ENCODE measurements at regions not wholly inside any gene's neighbourhood (a gene's known extent, or its start where the extent isn't known, plus 50 kb on each side); places are given as distances from the start of the nearest gene placed in this dataset.
"Not testable (repeated sequence)": the region's sequence is repeated elsewhere in the genome, so short reads cannot be mapped to it uniquely, and the experiment has no call there.

DNA sequence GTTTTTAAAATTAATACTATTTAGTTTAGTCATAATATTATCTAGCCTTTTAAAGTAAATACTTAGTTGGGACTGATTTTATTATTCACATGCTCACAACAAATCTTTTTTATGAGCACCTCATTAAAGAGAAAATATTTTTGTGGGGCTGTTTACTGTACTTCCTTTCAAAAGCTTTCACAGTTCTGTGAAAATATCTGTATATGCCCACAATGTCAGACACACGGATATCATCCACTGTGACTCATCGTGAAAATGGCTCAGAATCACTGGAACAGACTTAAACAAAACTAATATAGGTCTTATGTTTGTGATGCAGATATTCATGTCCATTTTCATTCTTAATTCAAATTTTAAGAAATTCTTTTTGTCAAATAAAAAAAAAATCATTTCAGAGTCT is 305.2 kb downstream of the RAB38 start:
- DNase-seq: no peak

- no peak for DNase-seq
These were observed 308.3 kb downstream of the RAB38 start for GRCh38 chr11:87866951-87867350.

DNA sequence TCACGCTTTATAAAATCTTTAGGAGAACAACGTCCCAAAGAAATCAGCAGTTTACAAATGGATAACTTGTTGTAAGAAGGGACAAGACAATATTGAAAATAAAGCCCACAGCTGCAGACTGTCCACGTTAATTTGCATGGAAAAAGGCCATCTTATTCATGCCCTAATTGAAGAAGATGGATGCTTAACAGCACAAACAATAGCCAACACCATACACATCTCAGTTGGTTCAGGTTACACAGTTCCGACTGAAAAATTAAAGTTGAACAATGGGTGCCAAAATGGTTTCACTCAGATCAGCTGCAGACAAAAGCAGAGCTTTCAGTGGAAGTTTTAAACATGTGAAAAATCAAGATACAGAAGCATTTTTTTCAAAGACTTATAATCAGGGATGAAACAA is 314.2 kb downstream of the RAB38 start:
- DNase-seq: no peak

- DNase-seq: no peak
These were observed 315.6 kb downstream of the RAB38 start for GRCh38 chr11:87859636-87860035.

- no peak for DNase-seq
These were observed 323.4 kb downstream of the RAB38 start for GRCh38 chr11:87851827-87852226.

DNA sequence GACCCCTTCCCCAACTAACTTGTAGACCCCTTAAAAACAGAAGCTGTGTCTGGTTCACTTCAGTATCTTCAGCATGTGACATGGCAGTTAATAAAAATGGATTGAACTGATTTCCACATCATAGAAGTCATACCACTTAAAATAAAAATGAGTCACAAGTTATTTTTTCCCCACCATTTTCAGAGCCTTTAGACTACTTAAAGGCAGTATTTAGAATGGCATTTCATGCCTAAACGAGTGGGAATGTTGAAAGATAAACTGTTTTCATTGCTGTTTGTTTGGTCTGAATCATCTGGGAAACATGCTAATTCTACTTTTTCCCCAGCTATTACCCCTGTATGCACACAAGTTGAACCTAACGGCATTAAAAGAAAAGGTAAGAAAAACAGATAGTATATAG is 324.0 kb downstream of the RAB38 start:
- no peak for DNase-seq

DNA sequence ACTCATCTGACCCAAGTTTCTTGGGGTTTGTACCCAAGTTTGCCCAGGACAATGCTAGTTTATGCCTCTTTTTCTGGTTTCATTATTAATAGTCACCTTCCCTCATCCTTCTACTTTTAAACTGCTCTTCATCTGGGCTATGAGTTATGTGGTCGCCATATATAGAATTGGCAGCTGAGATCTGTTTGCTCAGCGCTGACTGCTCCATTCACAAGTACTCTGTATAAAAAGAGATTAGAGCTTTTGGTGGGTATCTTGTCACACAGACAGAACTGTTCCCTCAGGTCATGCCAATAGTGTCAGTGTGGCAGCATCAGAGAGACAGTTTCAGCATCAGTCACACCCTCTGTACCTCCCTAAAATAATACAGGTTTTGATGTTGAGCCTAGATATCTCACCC is 326.0 kb downstream of the RAB38 start:
- DNase-seq: no peak

GRCh38 chr11:87840786-87841185 is 334.5 kb downstream of the RAB38 start:
- DNase-seq: no peak

- no peak for DNase-seq
These were observed 343.0 kb downstream of the RAB38 start for GRCh38 chr11:87832211-87832610.

DNA sequence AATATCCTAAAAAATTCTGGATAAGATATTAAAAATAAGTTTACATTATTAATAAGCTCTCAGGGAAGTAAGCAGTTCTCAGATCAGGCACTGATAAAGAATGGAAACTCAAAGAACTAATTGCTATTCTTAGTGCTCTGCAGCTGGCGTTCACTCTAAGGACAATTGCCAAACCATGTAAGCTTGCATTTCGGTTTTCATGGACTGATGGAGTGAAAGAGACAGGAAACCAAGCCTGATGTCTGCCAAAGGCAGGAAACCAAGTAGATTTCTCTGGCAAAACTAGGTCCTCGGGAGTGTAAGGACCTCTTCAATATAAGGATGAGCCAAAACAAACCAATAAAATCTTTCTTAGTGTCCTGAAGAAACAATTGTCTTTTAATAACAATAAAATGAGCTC is 355.2 kb downstream of the RAB38 start:
- DNase-seq: no peak

- no peak for DNase-seq
These were observed 356.1 kb downstream of the RAB38 start for GRCh38 chr11:87819151-87819550.

GRCh38 chr11:87812571-87813365 is 362.5 kb downstream of the RAB38 start:
- no peak for DNase-seq

DNA sequence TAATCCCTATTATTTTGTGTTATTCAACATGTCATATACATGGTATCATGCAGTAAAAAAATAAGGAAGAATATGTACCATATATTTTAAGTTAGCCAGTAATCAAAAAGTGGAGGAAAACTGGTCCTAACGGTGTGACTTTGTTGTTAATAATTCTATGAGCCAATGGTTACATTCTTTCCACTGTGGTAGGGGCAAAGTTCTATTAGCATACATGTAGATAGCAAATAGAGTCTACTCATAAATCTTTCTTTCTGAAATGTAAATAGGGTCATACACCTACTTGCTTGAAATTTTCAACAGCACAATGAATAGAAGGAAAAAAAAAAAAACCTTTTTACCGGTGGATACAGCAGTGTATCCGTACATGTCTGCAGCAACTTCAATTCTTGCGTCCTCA is 364.8 kb downstream of the RAB38 start:
- no peak for DNase-seq

- no peak for DNase-seq
These were observed 366.0 kb downstream of the RAB38 start for GRCh38 chr11:87809256-87809655.

DNA sequence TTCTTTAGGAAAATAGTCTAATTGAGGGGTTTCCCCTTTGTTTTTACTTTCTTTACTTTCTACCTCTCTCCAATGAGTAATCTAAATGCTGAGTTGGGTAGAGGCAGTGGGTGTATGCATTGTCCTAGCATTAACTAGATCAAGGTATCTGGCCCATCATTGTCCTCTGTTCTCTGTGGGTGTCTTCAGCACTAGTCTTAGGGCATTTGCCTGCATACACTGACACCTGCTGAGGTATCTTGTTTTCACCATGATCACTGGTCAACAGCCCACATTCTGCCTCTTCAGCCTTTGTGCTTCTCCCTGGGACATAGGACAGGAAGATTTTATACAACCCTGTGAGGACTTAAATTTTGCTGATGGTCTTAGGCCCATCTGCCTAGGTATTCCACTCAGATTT is 371.1 kb downstream of the RAB38 start:
- DNase-seq: no peak

- DNase-seq: no peak
These were observed 371.5 kb downstream of the RAB38 start for GRCh38 chr11:87803748-87804147.

- DNase-seq: not testable (repeated sequence)
These were observed 390.4 kb downstream of the RAB38 start for GRCh38 chr11:87784862-87785261.

DNA sequence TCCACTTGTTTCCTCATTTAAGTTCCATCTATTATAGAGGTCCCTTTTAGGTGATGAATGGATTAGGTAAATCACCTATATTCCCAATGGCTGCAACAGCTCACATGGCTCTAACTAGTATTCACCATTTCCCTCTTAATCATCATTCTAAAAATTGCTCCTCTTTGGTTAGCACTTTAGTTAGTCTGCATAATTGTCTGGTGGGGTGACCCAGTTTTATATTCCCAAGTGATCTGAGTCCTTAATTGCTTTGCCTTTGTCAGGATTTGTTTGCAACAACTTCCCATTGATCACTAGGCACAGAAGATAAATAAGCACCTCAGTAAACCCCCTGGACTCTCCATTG is 395.2 kb downstream of the RAB38 start:
- DNase-seq: no peak

- DNase-seq: no peak
These were observed 395.8 kb downstream of the RAB38 start for GRCh38 chr11:87779276-87780067.

GRCh38 chr11:87778357-87778756 is 396.9 kb downstream of the RAB38 start:
- no peak for DNase-seq

DNA sequence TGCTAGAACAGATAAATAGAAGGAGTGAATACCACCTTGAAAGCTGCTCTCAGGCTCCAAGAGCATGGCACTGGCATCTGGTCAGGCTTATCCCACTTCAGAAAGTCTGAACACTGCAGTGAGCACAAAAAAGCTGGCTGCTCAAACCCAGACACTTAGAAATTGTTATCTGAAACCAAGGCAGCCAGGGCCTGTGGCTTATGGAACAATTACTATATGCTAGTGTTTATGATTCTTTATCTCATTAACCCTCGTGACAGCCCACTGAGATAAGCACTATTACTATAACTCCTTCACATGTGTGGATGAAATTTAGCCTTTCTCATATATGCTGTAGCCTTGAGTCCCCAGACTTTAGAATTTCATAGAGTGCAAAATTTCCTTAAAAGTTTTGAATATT is 400.2 kb downstream of the RAB38 start:
- DNase-seq: no peak

DNA sequence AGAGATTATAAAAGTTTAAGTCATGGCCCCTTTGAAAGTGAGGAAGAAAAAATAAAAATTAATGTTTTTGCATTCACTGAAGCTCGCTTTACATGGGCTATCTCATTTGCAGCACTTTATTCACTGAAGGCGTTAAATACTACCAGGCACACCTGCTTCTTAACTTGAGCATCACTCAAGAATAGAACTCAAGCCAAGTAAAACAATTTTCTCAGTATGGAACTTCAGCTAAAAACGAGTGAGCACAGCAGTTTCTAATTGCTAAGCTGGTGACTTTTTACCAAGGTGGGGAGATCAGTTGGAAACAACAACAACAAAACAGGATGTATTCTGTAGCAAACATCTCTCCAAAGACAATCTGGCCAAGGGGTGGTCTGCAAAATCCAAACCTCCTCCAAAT is 405.6 kb downstream of the RAB38 start:
- DNase-seq: no peak

DNA sequence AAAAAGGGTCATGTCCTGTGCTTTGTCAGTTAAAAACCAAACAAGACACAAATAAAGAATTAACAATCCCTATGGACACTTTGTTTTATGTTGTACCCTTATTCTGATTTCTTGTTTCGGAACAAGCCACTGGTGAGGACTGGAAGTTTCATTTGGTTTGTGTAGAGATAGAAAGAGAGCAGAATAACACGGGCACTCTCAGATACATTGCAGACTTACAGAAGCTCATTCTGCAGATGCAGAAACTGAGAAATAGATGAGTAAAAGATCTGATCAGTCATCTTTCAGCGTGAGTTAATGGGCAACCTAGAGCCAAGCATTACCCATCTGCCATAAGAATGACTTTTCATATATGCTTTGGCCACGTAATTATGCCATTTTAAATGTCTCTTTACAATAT is 407.6 kb downstream of the RAB38 start:
- DNase-seq: no peak

DNA sequence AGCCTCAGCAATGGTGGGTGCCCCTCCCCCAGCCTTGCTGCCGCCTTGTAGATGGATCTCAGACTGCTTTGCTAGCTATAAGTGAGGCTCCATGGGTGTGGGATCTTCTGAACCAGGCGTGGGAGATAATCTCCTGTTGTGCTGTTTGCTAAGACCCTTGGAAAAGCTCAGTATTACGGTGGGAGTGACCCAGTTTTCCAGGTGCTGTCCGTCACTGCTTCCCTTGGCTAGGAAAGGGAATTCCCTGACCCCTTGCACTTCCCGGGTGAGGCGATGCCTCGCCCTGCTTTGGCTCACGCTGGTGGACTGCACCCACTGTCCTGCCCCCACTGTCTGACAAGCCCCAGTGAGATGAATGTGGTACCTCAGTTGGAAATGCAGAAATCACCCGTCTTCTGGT is 411.2 kb downstream of the RAB38 start:
- DNase-seq: not testable (repeated sequence)

GRCh38 chr11:87754685-87755084 is 420.6 kb downstream of the RAB38 start:
- DNase-seq: no peak

All from NCI-H187 (cell line).